Mesenchymal stem cell (in vitro differentiated cells and primary cell): ENCODE measurements at regions not wholly inside any gene's neighbourhood (a gene's known extent, or its start where the extent isn't known, plus 50 kb on each side); places are given as distances from the start of the nearest gene placed in this dataset.
A peak's percentile ranks its signal among the peaks of the same experiment; 100 is the strongest.

Experiments
- DNase-seq: peaks from one replicate; pipeline ENCODE4 v3.0.0-alpha.2; 2013
- H2AFZ ChIP-seq: one replicate; pipeline ENCODE4 v1.6.1; 2013; ENCODE audit warnings: low read depth, mild to moderate bottlenecking, control low read depth, inconsistent platforms, low read length, moderate library complexity
- H2AK5ac ChIP-seq: 2 replicates; pipeline ENCODE4 v1.6.1; 2013; ENCODE audit warnings: low read length, moderate library complexity, mild to moderate bottlenecking, inconsistent platforms; ENCODE audit not compliant: severe bottlenecking
- H2BK120ac ChIP-seq: one replicate; pipeline ENCODE4 v1.6.1; 2013; ENCODE audit warnings: low read depth, mild to moderate bottlenecking, inconsistent platforms, low read length, moderate library complexity
- H2BK12ac ChIP-seq, 2 experiments: one replicate each; pipeline ENCODE4 v1.6.1; 2013; ENCODE audit warnings: inconsistent platforms in 2 of 2, low read length in 2 of 2, mild to moderate bottlenecking in 2 of 2, moderate library complexity in 2 of 2, control low read depth in 1 of 2
- H2BK15ac ChIP-seq: one replicate; pipeline ENCODE4 v1.6.1; 2013; ENCODE audit warnings: mild to moderate bottlenecking, low read depth, inconsistent platforms; ENCODE audit not compliant: poor library complexity, severe bottlenecking
- H2BK5ac ChIP-seq: 2 replicates; pipeline ENCODE4 v1.6.1; 2013; ENCODE audit warnings: low read depth, mild to moderate bottlenecking, low read length, control low read depth, inconsistent platforms; ENCODE audit not compliant: poor library complexity, severe bottlenecking
- H3K14ac ChIP-seq, 2 experiments: one replicate each; pipeline ENCODE4 v1.6.1; 2013; ENCODE audit warnings: inconsistent platforms in 2 of 2, low read length in 2 of 2, control low read depth in 1 of 2, mild to moderate bottlenecking in 1 of 2, moderate library complexity in 1 of 2
- H3K18ac ChIP-seq, 2 experiments: one replicate each; pipeline ENCODE4 v1.6.1; 2013; ENCODE audit warnings: inconsistent platforms in 2 of 2, low read length in 2 of 2, control low read depth in 1 of 2, low read depth in 1 of 2, mild to moderate bottlenecking in 1 of 2
- H3K23ac ChIP-seq, 2 experiments: one replicate each; pipeline ENCODE4 v1.6.1; 2013; ENCODE audit warnings: inconsistent platforms in 2 of 2, low read length in 2 of 2, mild to moderate bottlenecking in 2 of 2, moderate library complexity in 2 of 2, control low read depth in 1 of 2
- H3K27ac ChIP-seq: 2 replicates; pipeline ENCODE4 v1.5.1; 2013; ENCODE audit warnings: mild to moderate bottlenecking, moderate library complexity, low read length, control low read depth, inconsistent platforms; ENCODE audit not compliant: poor library complexity, severe bottlenecking
- H3K27me3 ChIP-seq, 2 experiments: 2 replicates each; pipeline versions ENCODE4 v1.6.1 to v1.7.0; 2013; ENCODE audit warnings: low read length in 2 of 2, mild to moderate bottlenecking in 2 of 2, moderate library complexity in 2 of 2, control low read depth in 1 of 2, inconsistent platforms in 1 of 2; ENCODE audit not compliant: control insufficient read depth in 1 of 2, insufficient read depth in 1 of 2
- H3K36me3 ChIP-seq, 2 experiments: 2 replicates each; pipeline versions ENCODE4 v1.6.1 to v1.7.0; 2013; ENCODE audit warnings: low read length in 2 of 2, control low read depth in 1 of 2, inconsistent platforms in 1 of 2, low read depth in 1 of 2, mild to moderate bottlenecking in 1 of 2; ENCODE audit not compliant: insufficient read depth in 2 of 2, control insufficient read depth in 1 of 2
- H3K4ac ChIP-seq, 2 experiments: one replicate each; pipeline ENCODE4 v1.6.1; 2013; ENCODE audit warnings: inconsistent platforms in 2 of 2, low read length in 2 of 2, mild to moderate bottlenecking in 2 of 2, moderate library complexity in 2 of 2, control low read depth in 1 of 2, low read depth in 1 of 2
- H3K4me1 ChIP-seq: 2 replicates; pipeline ENCODE4 v1.6.1; 2013; ENCODE audit warnings: low read depth, low read length, control low read depth; ENCODE audit not compliant: control insufficient read depth, insufficient read depth
- H3K4me2 ChIP-seq: 2 replicates; pipeline ENCODE4 v1.6.1; 2013; ENCODE audit warnings: low read length, mild to moderate bottlenecking, inconsistent platforms; ENCODE audit not compliant: poor library complexity, severe bottlenecking
- H3K4me3 ChIP-seq, 2 experiments: 2 replicates each; pipeline versions ENCODE4 v1.5.1 to v1.7.0; 2013; ENCODE audit warnings: low read length in 2 of 2, mild to moderate bottlenecking in 2 of 2, control low read depth in 1 of 2, low read depth in 1 of 2; ENCODE audit not compliant: insufficient read depth in 1 of 2
- H3K79me1 ChIP-seq: replicated peaks from 2 replicates; pipeline ENCODE4 v1.6.1; 2013; ENCODE audit warnings: mild to moderate bottlenecking, control low read depth, low read length, inconsistent platforms; ENCODE audit not compliant: poor library complexity, severe bottlenecking
- H3K9ac ChIP-seq: 2 replicates; pipeline ENCODE4 v1.7.0; 2013; ENCODE audit warnings: mild to moderate bottlenecking, low read length, moderate library complexity
- H3K9me3 ChIP-seq: 2 replicates; pipeline ENCODE4 v1.7.0; 2013; ENCODE audit warnings: mild to moderate bottlenecking, low read length; ENCODE audit not compliant: control insufficient read depth
- H4K8ac ChIP-seq: one replicate; pipeline ENCODE4 v1.6.1; 2013; ENCODE audit warnings: inconsistent platforms, mild to moderate bottlenecking, low read length, moderate library complexity
- H4K91ac ChIP-seq: one replicate; pipeline ENCODE4 v1.6.1; 2013; ENCODE audit warnings: mild to moderate bottlenecking, low read length, inconsistent platforms
- WGBS: methylation state at CpG from one replicate; pipeline ENCODE4 v1.1.7; 2013; ENCODE audit warnings: mixed read lengths; 5-methylcytosine and 5-hydroxymethylcytosine counted together

GRCh38 chr13:22422023-22422422 is 751.1 kb downstream of the FGF9 start:
- Histone ChIP-seq H3K27ac (peak overlapping the region; percentile 66), H2BK120ac (no peak overlapping the region), H3K4me1 (peaks cover 2% of the 10 kb centered on the region), H3K9me3 (peaks cover 17% of the 10 kb centered on the region), H3K9ac (no peak overlapping the region), H2AK5ac (no peak overlapping the region), H2AFZ (no peak overlapping the region), H3K23ac (no peak overlapping the region), H3K4me2 (no peak overlapping the region), H3K36me3 (no peaks in the 10 kb centered on the region), H3K4ac (no peak overlapping the region), H3K27me3 (no peaks in the 10 kb centered on the region), H2BK12ac (no peak overlapping the region), H4K8ac (no peak overlapping the region), H3K4me3 (no peak overlapping the region), H4K91ac (no peak overlapping the region), H3K18ac (no peak overlapping the region), H3K14ac (no peak overlapping the region), H2BK15ac (no peak overlapping the region), H3K79me1 (no peaks in the 10 kb centered on the region), H2BK5ac (no peak overlapping the region)
- no peak for DNase-seq

GRCh38 chr13:22422712-22423111 is 751.8 kb downstream of the FGF9 start:
- no peak overlapping the region for H2BK120ac ChIP-seq
- H2AFZ ChIP-seq = no peak overlapping the region
- H2AK5ac ChIP-seq = peak overlapping the region; percentile 64
- no peak for DNase-seq
- no peak overlapping the region for H3K4me3 ChIP-seq
- no peak overlapping the region for H4K91ac ChIP-seq
- H3K79me1 ChIP-seq = no peaks in the 10 kb centered on the region
- H3K18ac ChIP-seq = no peak overlapping the region
- H3K23ac ChIP-seq = no peak overlapping the region
- peak overlapping the region; percentile 66 for H3K27ac ChIP-seq
- no peak overlapping the region for H3K4ac ChIP-seq
- H2BK5ac ChIP-seq = no peak overlapping the region
- H3K4me2 ChIP-seq = no peak overlapping the region
- H3K4me1 ChIP-seq = peaks cover 2% of the 10 kb centered on the region
- H3K9me3 ChIP-seq = peaks cover 17% of the 10 kb centered on the region
- H3K14ac ChIP-seq = no peak overlapping the region
- no peak overlapping the region for H4K8ac ChIP-seq
- no peaks in the 10 kb centered on the region for H3K27me3 ChIP-seq
- no peak overlapping the region for H3K9ac ChIP-seq
- H2BK12ac ChIP-seq = no peak overlapping the region
- no peaks in the 10 kb centered on the region for H3K36me3 ChIP-seq
- no peak overlapping the region for H2BK15ac ChIP-seq
- 68% methylated on average over 7 of the region's 7 CpGs for WGBS

- no peak overlapping the region for H2BK15ac ChIP-seq
- H3K4ac ChIP-seq = no peak overlapping the region
- no peak overlapping the region for H2BK12ac ChIP-seq
- H3K4me1 ChIP-seq = peaks cover 2% of the 10 kb centered on the region
- WGBS = 77% methylated on average over 1 of the region's 1 CpG
- no peak overlapping the region for H4K91ac ChIP-seq
- H3K27me3 ChIP-seq = no peaks in the 10 kb centered on the region
- H3K14ac ChIP-seq = no peak overlapping the region
- H2BK120ac ChIP-seq = no peak overlapping the region
- H3K23ac ChIP-seq = no peak overlapping the region
- no peak overlapping the region for H3K4me3 ChIP-seq
- H3K27ac ChIP-seq = no peak overlapping the region
- no peaks in the 10 kb centered on the region for H3K36me3 ChIP-seq
- no peaks in the 10 kb centered on the region for H3K79me1 ChIP-seq
- H3K9ac ChIP-seq = no peak overlapping the region
- H3K18ac ChIP-seq = no peak overlapping the region
- peaks cover 15% of the 10 kb centered on the region for H3K9me3 ChIP-seq
- no peak overlapping the region for H2BK5ac ChIP-seq
- no peak for DNase-seq
- no peak overlapping the region for H3K4me2 ChIP-seq
- H4K8ac ChIP-seq = no peak overlapping the region
- H2AK5ac ChIP-seq = no peak overlapping the region
- no peak overlapping the region for H2AFZ ChIP-seq
These were observed 752.4 kb downstream of the FGF9 start for GRCh38 chr13:22423261-22423660.

GRCh38 chr13:22425087-22425486 is 754.2 kb downstream of the FGF9 start:
- H4K91ac ChIP-seq = no peak overlapping the region
- no peak overlapping the region for H3K4me2 ChIP-seq
- H2BK12ac ChIP-seq = no peak overlapping the region
- no peaks in the 10 kb centered on the region for H3K79me1 ChIP-seq
- H3K9me3 ChIP-seq = peaks cover 14% of the 10 kb centered on the region
- H3K4ac ChIP-seq = no peak overlapping the region
- H3K18ac ChIP-seq = no peak overlapping the region
- H2BK15ac ChIP-seq = no peak overlapping the region
- no peak overlapping the region for H2BK120ac ChIP-seq
- H3K4me3 ChIP-seq = no peak overlapping the region
- H2BK5ac ChIP-seq = no peak overlapping the region
- no peak overlapping the region for H2AFZ ChIP-seq
- H3K9ac ChIP-seq = no peak overlapping the region
- no peak overlapping the region for H2AK5ac ChIP-seq
- H3K23ac ChIP-seq = no peak overlapping the region
- H3K27me3 ChIP-seq = no peaks in the 10 kb centered on the region
- DNase-seq = no peak
- no peaks in the 10 kb centered on the region for H3K36me3 ChIP-seq
- H4K8ac ChIP-seq = no peak overlapping the region
- H3K4me1 ChIP-seq = peaks cover 2% of the 10 kb centered on the region
- H3K27ac ChIP-seq = no peak overlapping the region
- WGBS = 78% methylated on average over 4 of the region's 4 CpGs
- H3K14ac ChIP-seq = no peak overlapping the region
